SIG-M5 (cell line): ENCODE measurements at regions not wholly inside any gene's neighbourhood (a gene's known extent, or its start where the extent isn't known, plus 50 kb on each side); places are given as distances from the start of the nearest gene placed in this dataset.

ENCODE experiments used
- DNase-seq: peaks from one replicate; lab custom pipeline; 2025; lab: John Stamatoyannopoulos, UW

GRCh38 chr15:66906668-66907614 is 158.5 kb upstream of the SMAD3 start:
- no peak for DNase-seq

DNA sequence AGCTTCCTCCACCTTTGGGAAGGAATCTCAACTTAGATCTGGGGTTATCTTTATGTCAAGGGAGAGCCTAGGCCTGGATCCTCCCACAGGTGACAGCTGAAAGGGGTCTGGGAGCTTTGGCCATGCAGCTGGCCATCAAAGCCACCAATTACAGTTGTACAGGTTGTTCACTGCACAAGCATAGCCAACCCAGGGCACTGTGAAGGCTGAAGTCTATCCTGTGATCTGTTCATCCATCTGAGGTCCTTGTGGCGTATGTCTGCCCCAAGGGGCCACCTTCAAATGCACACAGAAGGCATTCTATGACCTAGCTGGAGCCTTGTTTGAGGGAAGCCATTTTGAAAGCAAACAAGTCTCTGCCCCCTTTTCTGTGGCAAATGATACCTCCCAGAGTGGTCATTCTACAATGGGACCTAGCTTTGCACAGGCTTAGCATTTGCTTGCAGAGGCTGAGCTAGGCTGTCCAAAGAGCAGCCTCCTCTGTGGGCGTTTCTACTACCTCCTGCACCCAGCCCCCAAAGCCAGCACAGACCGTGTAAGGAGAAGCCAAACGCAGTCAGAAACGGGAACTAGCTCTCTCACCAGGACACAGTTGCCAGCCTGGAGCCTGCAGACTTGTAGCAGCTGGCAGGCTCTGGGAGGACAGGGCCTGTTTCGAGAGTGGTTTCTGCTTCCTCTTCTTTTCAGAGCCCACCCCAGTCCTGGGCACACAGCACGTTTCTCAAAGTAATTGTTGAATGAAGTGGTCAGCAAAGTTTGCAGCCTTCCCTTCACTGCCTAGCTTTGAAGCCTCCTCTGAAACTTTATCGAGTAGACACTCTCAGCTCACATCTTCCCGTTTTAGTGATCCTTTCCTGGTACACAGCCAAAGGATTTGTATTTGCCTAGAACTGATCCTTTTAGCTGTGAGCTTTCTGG is 157.3 kb upstream of the SMAD3 start:
- peak; percentile 74 for DNase-seq

GRCh38 chr15:66908744-66909095 is 156.7 kb upstream of the SMAD3 start:
- no peak for DNase-seq

GRCh38 chr15:66909381-66909890 is 156.0 kb upstream of the SMAD3 start:
- no peak for DNase-seq

DNA sequence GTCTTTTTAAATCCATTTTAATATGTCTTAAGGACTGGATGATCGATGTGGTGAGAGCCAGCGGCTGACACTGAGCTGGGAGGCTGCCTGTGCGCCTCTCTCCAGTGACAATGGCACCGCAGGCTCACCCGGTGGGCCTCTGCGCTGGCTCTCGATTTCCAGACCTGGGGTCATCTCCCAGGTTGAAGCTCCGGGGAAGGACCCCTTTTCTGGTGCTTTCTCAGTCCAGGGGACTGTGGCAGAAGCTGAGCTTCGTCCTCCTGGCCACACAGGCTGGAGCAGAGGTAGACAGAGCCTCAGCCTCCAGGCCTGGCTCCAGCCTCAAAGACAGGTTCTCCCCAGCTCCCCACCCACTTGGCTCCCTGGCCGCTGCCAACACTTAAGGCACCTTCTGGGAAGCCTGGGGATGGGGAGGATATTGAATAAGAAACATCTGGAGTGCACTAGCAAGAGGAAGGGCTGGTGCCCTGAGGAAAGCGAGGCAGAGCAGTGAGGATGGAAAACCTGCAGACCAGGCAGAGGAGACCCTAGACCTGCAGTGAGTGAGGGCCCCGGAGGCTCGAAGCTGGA is 154.2 kb upstream of the SMAD3 start:
- no peak for DNase-seq

GRCh38 chr15:66912001-66912400 is 153.4 kb upstream of the SMAD3 start:
- no peak for DNase-seq

DNA sequence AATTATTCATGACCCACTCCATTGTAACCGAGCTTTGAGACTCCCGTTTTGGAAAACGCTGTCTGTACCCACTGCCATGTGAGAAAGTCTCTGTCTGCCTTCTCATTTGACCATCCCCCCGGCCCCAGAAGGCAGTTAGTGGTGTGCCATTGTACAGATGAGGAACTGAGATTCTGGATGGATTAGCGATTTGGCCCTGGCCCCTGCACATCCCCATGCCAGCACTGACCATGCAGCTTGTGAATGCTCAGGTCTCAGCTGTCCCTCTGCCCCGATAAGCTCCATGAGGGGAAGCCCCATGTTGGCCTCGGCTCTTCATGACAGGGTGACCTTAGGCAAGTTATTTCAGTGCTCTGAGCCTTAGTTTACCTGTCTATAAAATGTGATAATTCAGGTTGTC is 153.0 kb upstream of the SMAD3 start:
- DNase-seq, result no peak

DNA sequence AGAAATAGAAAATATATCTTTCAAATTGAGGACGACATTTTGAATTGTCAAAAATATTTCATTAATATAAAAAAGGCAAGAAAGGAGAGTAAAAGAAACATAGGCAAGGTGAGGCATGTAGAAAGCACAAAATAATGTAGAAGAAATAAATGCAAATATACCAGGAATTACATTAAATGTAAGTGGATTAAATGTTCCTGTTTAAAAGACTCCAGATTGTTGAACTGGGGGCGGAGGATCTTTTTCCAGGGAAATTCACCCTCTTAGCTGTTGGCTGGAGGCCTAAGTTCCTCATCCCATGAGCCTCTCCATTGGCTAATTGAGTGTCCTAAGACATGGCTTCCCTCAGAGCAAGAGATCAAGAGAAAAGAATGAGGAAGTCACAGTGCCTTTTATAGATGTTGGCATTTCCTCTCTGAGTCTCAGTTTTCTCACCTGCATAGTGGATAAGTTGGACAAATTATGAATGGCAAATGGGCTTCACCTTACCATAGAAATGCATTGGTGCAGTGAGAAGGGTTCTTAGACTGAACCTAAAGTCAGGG is 147.4 kb upstream of the SMAD3 start:
- DNase-seq, result no peak

DNA sequence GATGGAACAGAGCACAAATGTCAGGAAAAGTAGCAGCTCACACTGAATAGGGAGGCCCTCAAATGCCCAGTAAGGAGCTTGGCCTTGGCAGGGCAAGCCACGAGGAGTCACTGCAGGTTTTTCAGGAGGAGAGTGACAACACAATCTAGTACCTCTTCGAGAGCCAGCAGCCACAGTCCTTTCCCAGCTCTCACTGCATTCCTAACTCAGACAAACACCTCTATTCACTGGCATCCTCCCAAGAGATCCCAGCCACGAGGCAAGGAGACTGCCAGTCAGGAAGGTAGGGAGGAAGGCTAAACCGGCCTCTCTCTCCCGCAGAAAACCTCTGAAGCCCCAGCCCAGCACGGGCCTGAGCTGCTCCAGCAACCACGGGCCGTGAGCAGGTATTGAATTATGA is 146.0 kb upstream of the SMAD3 start:
- no peak for DNase-seq

DNA sequence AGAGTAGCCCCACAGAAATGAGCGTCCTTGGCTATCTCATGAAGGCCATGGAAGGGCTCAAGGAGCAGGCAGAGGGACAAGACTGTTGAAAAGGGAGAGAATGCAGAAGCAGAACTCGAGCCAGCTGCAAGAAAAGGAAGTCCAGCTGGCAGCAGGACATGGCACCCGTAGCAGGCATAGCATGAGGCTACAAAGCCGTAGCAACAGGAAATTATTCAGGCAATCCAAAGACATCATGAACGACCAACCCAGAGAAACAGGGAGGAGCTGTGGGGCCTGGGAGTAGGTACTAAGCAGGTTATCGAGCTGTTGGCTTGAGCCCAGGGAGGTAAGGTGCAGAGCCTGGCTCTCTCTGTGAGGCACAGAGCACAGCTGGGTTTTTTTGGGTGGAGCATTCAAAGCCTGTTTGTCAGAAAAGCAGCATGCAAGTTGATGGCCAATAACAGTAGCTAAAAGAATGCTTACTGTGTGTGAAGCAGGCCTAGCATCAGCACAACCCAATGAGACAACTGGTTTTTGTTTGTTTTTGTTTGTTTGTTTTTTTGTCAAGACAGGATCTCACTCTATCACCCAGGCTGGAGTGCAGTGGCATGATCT is 144.0 kb upstream of the SMAD3 start:
- DNase-seq, result no peak

GRCh38 chr15:66922608-66923007 is 142.8 kb upstream of the SMAD3 start:
- no peak for DNase-seq

GRCh38 chr15:66923438-66923881 is 141.9 kb upstream of the SMAD3 start:
- DNase-seq, result no peak

DNA sequence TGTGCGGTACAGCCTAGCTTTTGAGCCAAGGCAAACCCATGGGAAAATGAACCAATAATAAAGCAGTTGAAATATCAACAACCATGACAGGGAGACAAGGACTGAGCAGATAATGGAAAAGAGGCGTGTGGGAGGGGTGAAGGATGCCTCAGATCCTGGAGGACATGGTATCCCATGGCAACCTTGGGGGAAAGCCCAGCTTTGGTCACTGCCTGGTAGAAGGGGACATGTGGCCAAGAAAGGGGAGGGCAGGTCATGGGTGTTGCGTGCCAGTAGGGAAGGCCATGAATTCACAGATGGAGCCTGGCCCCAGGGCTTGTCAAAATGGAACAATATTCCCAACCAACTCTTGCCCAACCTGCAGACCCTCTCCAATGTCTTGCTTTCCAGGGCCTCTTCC is 140.5 kb upstream of the SMAD3 start:
- no peak for DNase-seq

GRCh38 chr15:66925721-66926120 is 139.7 kb upstream of the SMAD3 start:
- no peak for DNase-seq

DNA sequence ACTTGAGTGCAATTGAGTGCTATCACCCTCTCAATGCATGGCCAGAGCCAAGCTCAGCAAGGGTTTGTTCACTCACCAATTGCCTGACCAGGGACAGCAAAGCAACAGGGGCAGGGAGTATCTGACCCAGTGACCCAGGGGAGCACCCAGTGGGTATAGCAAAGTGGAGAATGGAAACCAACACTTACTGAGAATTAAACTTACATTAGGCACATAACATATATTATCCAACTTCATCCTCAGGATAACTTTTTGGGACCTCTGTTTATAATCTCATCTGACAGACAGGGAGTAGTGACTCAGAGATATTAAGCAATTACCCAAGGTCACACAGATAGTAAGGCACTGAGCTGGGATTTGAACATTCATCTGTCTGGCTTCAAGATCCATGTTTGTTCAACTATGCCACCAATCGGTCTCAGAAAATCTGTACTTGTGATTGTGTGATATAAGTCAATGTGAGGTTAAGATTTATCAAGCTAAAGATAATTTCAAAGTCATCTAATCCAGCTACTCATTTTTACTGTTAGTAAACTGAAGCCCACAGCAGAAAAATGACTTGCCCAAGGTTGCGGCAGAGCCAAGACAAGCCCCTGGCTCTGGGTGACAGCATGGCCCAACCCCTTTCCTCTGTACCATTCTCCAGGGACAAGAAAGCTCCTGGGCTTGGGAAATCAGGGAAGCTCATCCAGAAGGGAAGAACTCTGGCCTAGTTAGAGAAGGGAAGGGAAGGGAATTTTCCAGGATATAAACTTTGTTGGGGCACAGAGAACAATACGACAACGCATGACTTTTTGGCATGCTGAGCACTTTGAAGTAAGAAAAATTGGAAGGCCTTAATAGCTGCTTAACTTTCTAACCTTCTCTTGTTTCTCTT is 138.0 kb upstream of the SMAD3 start:
- no peak for DNase-seq

DNA sequence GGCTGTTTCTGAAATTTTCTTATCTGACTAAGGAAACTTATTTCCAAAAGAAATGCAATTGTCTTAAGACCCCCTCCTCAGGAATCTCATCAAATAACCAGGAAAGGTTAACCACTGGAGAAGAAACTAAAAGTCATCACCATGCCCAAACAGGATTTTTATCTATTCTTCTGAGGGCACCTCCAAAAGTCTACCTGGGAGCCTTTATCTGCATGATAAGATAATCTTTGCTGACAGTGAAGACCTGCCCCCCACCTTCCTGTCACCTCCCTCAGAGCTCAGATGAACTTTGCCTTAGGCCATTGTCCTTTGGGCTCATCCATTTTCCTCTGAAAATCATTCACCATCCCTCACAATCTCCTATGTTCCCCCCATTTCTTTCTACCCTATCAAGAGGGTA is 137.3 kb upstream of the SMAD3 start:
- no peak for DNase-seq

DNA sequence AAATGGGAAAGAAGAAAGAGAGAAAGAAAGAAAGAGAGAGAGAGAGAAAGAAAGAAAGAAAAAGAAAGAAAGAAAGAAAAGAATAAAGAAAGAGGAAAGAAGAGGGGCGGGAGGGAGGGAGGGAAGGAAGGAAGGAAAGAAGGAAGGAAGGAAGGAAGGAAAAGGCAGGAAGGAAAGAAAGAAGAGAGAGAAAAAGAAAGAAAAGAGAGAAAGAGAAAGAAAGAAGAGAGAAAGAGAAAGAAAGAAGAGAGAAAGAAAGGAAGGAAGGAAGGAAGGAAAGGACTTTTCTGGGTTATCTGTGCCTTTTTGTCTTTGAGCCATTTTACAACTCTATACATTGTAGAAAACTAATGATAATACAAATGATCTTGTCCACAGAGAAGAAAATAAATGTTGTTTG is 136.6 kb upstream of the SMAD3 start:
- no peak for DNase-seq

- DNase-seq, result no peak
Observed at GRCh38 chr15:66929843-66930402, 135.5 kb upstream of the SMAD3 start.

DNA sequence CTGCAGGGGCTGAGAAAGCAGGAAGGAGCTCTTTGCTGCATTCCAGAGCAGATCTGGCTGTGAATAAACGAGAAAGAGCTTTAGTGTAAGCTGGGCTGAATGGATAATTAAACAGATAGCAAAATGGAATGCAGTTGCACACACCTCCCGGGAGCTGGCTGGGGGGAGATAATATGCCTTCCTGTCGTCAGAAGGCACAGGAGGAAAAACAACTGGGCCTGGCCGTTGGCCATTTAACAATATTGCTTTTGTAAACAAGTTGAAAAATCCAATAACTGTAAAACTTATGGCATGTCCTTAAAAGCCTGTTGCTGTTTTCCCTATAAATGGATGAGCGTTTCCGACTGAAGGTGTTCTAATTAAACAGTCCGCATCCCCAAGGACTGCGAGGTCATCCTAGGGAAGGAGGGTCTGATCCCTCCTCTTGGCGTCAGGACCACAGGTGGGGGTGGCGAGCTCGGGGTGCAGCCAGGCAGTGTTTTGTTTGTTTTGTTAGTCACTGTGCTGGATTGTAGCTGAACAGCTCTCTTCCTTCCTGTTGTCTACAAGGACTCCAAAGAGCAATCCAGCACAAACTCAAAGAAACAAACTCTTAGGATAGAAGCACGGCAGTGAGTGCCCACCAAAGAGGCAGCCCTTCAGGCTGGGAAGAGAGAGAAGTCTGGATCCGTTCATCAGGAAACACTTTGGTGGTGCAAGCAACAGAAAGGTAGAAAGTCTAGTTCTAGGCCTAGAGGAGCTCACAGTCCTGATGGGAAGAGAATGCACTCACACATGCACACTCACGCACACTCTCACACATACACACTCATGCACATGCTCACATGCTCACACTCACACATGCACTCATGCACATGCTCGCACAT is 133.4 kb upstream of the SMAD3 start:
- no peak for DNase-seq
